Stomach (tissue), 8 donors: ENCODE measurements at regions not wholly inside any gene's neighbourhood (a gene's known extent, or its start where the extent isn't known, plus 50 kb on each side); places are given as distances from the start of the nearest gene placed in this dataset.

ENCODE experiments used
- DNase-seq, 2 donors: peaks; one replicate each; pipeline versions ENCODE4 v3.0.0 to v3.0.0-alpha.2; 2013 to 2019
- H3K27ac ChIP-seq, 5 donors: fragments of 200-600 bp in 4 of 5; sonication (generic) in 4 of 5; one replicate each; pipeline ENCODE4 v1.5.1; 2013 to 2019; ENCODE audit warnings: mild to moderate bottlenecking in 1 of 5, moderate library complexity in 1 of 5
- H3K27me3 ChIP-seq, 3 donors: fragments of 200-600 bp; sonication (generic); one replicate each; pipeline ENCODE4 v1.5.1; 2017 to 2019; ENCODE audit warnings: mixed run types in 1 of 3
- H3K36me3 ChIP-seq, 4 donors: fragments of 200-600 bp; sonication (generic); 1 replicate in 3 of 4; 2 replicates in 1 of 4; pipeline ENCODE4 v1.5.1; 2016 to 2019
- H3K4me1 ChIP-seq, 4 donors: fragments of 200-600 bp; sonication (generic); one replicate each; pipeline ENCODE4 v1.5.1; 2016 to 2019
- H3K4me3 ChIP-seq, 4 donors: fragments of 200-600 bp; sonication (generic) in 3 of 4; one replicate each; pipeline ENCODE4 v1.5.1; 2016 to 2019; ENCODE audit warnings: mild to moderate bottlenecking in 1 of 4
- H3K9me3 ChIP-seq, 4 donors: fragments of 200-600 bp; sonication (generic); one replicate each; pipeline ENCODE4 v1.5.1; 2016 to 2019
- EP300 ChIP-seq: sonication (generic); formaldehyde crosslinking; IDR thresholded peaks from one replicate; pipeline ENCODE4 v1.6.1; 2017; ENCODE audit warnings: antibody characterized with exemption
- POLR2A ChIP-seq, 4 donors: fragments of 450-650 bp; IDR thresholded peaks; one replicate each; pipeline ENCODE4 v1.6.1; 2016; ENCODE audit warnings: antibody characterized with exemption in 4 of 4, control low read depth in 2 of 4, mild to moderate bottlenecking in 1 of 4, moderate library complexity in 1 of 4
- POLR2AphosphoS5 ChIP-seq, 3 donors: sonication (generic); formaldehyde crosslinking; IDR thresholded peaks; one replicate each; pipeline ENCODE4 v1.6.1; 2016; ENCODE audit warnings: antibody characterized with exemption in 3 of 3
- WGBS, 5 donors: extraction: QIAGEN DNeasy Blood & Tissue Kit in 3 of 5; methylation state at CpG; one replicate each; pipeline versions ENCODE4 v1.1.5 to v1.1.7; 2013 to 2018; 5-methylcytosine and 5-hydroxymethylcytosine counted together
- intact Hi-C: fragments of 100-400 bp; cut with DNase I; formaldehyde crosslinking; loops from one replicate; pipeline ENCODE4 v1.15.1; 2023; ENCODE audit warnings: low total_unique reads
- TF ChIP-seq, protein P1 (sequence below), 7 experiments: fragments of 450-650 bp in 4 of 7; fragments of 200-600 bp in 3 of 7; sonication (generic) in 3 of 7; IDR thresholded peaks; one replicate each; pipeline ENCODE4 v1.5.1; 2016 to 2019; ENCODE audit warnings: antibody characterized with exemption in 7 of 7, control low read depth in 2 of 7, mild to moderate bottlenecking in 1 of 7
- donor health status: healthy with polysubstance abuse.
- donor health status: Bipolar disorder and iron deficiency.
- donor health status: healthy.

DNA sequence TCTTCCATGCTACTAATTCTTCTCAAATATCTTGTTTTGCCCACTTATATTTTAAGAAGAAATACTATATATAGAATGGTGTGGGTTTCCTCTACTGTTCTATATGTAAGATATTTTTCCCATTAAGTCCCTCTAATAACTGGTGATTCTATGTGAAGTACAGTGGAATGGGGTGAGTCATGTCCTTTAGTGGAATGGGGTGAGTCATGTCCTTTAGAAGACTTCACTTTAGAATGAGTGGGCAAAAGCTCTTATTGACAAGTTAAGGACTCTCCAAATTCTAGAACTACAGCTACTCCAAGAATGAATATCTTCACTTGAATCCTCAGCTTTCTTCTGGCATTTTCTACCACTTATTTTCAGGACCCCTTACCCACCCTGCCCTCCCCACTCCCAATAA, 349.9 kb downstream of the ETNK1 start:
- H3K4me1 ChIP-seq = no peaks in the 10 kb centered on the region
- intact Hi-C loops = no loop called here
- H3K27me3 ChIP-seq = no peaks in the 10 kb centered on the region
- H3K36me3 ChIP-seq = no peaks in the 10 kb centered on the region
- H3K4me3 ChIP-seq = no peak overlapping the region
- no peak overlapping the region for H3K27ac ChIP-seq
- TF ChIP-seq POLR2AphosphoS5 (IDR thresholded peaks at IDR 0.05) (no peak), EP300 (no peak), POLR2A (IDR thresholded peaks at IDR 0.05) (no peak)
- TF ChIP-seq, protein P1, sequence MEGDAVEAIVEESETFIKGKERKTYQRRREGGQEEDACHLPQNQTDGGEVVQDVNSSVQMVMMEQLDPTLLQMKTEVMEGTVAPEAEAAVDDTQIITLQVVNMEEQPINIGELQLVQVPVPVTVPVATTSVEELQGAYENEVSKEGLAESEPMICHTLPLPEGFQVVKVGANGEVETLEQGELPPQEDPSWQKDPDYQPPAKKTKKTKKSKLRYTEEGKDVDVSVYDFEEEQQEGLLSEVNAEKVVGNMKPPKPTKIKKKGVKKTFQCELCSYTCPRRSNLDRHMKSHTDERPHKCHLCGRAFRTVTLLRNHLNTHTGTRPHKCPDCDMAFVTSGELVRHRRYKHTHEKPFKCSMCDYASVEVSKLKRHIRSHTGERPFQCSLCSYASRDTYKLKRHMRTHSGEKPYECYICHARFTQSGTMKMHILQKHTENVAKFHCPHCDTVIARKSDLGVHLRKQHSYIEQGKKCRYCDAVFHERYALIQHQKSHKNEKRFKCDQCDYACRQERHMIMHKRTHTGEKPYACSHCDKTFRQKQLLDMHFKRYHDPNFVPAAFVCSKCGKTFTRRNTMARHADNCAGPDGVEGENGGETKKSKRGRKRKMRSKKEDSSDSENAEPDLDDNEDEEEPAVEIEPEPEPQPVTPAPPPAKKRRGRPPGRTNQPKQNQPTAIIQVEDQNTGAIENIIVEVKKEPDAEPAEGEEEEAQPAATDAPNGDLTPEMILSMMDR (IDR thresholded peaks at IDR 0.05) = no peak
- H3K9me3 ChIP-seq = no peaks in the 10 kb centered on the region
- DNase-seq = no peak

DNA sequence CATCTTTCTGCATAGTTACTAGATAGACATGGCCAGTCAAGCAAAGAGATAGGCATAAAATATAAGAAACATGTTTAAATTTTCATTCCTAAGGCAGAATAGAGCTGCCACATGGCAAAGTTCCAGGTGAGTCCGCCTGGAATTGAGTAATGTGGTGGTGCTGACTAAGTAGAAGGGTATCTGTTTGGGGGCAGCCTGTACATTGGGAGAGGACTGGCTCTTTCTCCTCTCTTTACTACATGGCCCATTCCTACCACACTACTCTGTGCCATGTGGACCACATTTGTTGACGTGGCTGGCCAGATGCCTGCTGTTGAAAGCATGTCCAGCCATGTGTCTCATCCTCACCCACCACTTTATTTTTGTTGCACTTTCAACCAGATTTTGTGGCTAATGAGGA, 354.0 kb downstream of the ETNK1 start:
- DNase-seq = no peak
- no peak for TF ChIP-seq POLR2AphosphoS5 (IDR thresholded peaks at IDR 0.05)
- TF ChIP-seq POLR2A (IDR thresholded peaks at IDR 0.05) = no peak
- no peak for TF ChIP-seq EP300
- TF ChIP-seq, protein P1 (IDR thresholded peaks at IDR 0.05) = no peak
- WGBS, 5 donors = 69 to 85% (median 79%) methylated on average over 2 of the region's 2 CpGs
- no peak overlapping the region for H3K27ac ChIP-seq
- H3K36me3 ChIP-seq = no peaks in the 10 kb centered on the region
- intact Hi-C loops = no loop called here
- H3K9me3 ChIP-seq = no peaks in the 10 kb centered on the region
- no peaks in the 10 kb centered on the region for H3K27me3 ChIP-seq
- H3K4me3 ChIP-seq = no peak overlapping the region
- H3K4me1 ChIP-seq = no peaks in the 10 kb centered on the region

DNA sequence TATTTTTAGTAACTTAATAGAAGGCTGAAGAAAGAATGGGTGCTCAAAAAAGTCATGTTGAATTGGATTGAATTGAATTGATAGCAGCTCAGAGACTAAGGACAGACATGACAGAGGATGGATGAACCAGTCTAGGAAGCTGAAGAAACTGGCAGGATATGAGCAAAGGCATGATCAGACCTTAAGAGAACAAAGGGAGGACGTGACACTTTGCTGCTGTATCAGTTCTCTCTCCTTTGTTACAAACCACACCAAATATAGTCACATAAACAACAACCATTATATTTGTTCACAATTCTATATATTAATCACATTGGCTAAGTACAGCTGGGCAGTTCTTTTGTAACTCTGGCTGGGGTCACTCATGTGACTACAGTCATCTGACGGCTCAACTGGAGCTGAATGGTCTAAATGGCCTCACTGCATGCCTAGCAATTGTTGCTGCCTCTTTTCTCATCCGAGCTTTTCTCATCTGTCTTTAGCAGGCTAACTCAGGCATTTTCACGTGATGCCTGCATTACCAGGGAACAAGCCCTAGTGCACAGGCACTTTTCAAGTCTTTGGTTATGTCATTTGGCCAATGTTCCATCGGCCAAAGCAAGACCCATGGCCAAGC, 355.0 kb downstream of the ETNK1 start:
- WGBS, 5 donors = 72 to 83% (median 74%) methylated on average over 5 of the region's 5 CpGs
- Histone ChIP-seq H3K4me1 (no peaks in the 10 kb centered on the region), H3K4me3 (no peak overlapping the region), H3K27me3 (no peaks in the 10 kb centered on the region), H3K27ac (no peak overlapping the region), H3K9me3 (no peaks in the 10 kb centered on the region), H3K36me3 (no peaks in the 10 kb centered on the region)
- no peak for DNase-seq
- TF ChIP-seq EP300 (no peak), POLR2A (IDR thresholded peaks at IDR 0.05) (no peak)
- intact Hi-C loops = no loop called here

DNA sequence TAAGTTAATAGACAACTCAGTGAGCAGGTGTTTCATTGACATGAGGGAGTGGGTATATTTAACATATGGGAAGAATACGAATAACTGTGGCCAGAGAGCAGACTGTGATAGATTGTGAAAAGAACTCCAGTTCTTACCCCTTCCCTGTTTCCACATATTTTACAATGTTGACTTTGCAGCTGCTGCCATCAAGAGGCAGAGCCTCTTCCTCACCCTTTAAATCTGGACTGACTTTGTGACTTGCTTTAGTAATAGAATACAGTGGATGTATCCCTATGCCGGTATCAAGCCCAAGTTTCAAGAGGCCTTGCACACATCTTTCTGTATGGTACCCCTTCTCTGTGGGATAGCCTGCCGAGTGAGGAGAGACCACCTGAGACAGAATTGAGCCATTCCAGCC, 356.7 kb downstream of the ETNK1 start:
- DNase-seq = no peak
- WGBS, 5 donors = 71 to 77% (median 76%) methylated on average over 3 of the region's 3 CpGs
- Histone ChIP-seq H3K27me3 (no peaks in the 10 kb centered on the region), H3K9me3 (no peaks in the 10 kb centered on the region), H3K27ac (no peak overlapping the region), H3K4me3 (no peak overlapping the region), H3K36me3 (no peaks in the 10 kb centered on the region), H3K4me1 (no peaks in the 10 kb centered on the region)
- TF ChIP-seq POLR2A (IDR thresholded peaks at IDR 0.05) (no peak), POLR2AphosphoS5 (IDR thresholded peaks at IDR 0.05) (no peak), EP300 (no peak)
- TF ChIP-seq, protein P1 (IDR thresholded peaks at IDR 0.05) = no peak
- intact Hi-C loops = no loop called here

DNA sequence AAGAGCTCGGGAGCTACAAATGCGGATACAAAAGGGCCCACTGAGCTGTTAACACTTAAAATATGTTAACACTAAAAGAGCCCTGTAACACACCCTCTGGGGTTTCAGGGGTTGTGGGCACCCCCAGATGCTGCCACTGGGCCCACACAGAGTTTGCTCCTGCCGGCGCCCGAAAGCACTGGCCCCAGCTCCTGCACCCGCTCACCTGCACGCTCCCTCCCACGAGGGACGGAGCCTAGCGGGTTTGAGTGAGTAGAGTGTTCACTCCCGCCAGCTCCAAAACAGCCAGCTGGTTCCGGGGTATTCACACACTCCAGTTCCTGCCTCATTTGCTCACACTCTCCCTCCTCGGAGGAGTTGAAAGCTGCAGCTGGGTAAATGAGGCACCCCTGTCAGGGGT, 357.7 kb downstream of the ETNK1 start:
- H3K36me3 ChIP-seq = no peaks in the 10 kb centered on the region
- H3K4me1 ChIP-seq = no peaks in the 10 kb centered on the region
- H3K27me3 ChIP-seq = no peaks in the 10 kb centered on the region
- no peak for TF ChIP-seq POLR2AphosphoS5 (IDR thresholded peaks at IDR 0.05)
- TF ChIP-seq, protein P1 (IDR thresholded peaks at IDR 0.05) = no peak
- no peak for TF ChIP-seq EP300
- no peak for TF ChIP-seq POLR2A (IDR thresholded peaks at IDR 0.05)
- no peak for DNase-seq
- intact Hi-C loops = no loop called here
- no peak overlapping the region for H3K27ac ChIP-seq
- 83 to 89% (median 86%) methylated on average over 13 of the region's 13 CpGs for WGBS, 5 donors
- H3K4me3 ChIP-seq = no peak overlapping the region
- no peaks in the 10 kb centered on the region for H3K9me3 ChIP-seq
